ENCODE measurements at regions not wholly inside any gene's neighbourhood (a gene's known extent, or its start where the extent isn't known, plus 50 kb on each side); places are given as distances from the start of the nearest gene placed in this dataset.
A peak's percentile ranks its signal among the peaks of the same experiment; 100 is the strongest.

DNA sequence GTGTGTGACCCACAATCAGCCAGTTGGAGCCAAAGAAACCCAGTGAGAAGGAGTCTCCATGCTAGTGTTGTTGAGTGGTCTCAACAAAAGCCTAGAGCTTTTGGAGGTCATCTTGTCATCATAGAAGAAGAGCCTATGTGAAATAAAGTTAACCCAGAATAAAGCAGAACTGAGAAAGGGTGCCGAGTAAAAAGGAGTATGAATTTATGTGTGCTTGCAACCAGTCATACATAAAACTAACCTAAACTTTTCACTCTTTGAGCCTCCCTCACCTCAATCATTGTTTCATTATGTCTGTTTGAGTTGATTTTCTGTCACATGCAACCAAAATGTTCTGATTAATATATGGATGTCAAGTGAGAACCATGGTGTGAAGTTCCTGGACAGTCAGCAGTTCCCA is 599.3 kb upstream of the ZEB2 start:
- DNase-seq, result no peak

- no peak for DNase-seq
Measured at GRCh38 chr2:145116834-145117725, 597.2 kb upstream of the ZEB2 start.

DNA sequence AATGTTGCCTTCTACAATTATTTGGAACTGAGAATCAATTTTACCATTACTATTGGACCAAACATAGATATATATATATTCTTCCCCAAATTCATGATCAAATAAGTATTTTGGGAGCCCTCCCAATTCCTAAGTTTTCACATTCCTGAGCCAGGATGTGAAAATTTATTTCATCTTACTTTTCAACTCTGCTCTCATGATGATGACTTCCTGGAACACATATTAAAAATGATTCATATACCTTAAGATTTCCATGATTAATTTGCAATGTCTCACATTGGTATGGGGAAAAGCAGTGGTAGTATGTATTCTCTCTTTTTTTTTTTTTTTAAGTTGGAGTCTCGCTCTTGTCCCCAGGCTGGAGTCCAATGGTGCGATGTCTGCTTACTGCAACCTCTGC is 596.1 kb upstream of the ZEB2 start:
- no peak for DNase-seq

GRCh38 chr2:145114726-145115125 is 594.8 kb upstream of the ZEB2 start:
- no peak for DNase-seq

DNA sequence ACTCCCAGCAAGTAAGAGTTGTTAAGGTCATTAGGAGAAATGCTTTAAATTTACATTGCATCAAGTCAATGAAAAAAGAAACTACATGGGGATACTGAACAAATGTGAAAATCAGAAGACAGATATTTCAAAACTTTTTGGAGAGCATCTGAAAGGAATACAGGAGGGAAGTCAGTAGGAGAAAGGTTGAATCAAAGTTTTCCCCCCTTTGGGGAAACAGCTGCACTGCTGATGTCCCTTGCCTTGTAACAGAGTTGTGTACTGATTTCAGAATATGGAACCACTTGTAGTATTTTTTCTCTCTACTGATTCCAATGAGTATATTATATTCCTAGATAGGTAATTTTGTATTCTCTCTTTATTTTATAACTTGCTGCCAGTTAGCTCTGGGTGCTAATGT is 592.5 kb upstream of the ZEB2 start:
- DNase-seq, result no peak

- no peak for DNase-seq
Measured at GRCh38 chr2:145110668-145111356, 590.9 kb upstream of the ZEB2 start.

DNA sequence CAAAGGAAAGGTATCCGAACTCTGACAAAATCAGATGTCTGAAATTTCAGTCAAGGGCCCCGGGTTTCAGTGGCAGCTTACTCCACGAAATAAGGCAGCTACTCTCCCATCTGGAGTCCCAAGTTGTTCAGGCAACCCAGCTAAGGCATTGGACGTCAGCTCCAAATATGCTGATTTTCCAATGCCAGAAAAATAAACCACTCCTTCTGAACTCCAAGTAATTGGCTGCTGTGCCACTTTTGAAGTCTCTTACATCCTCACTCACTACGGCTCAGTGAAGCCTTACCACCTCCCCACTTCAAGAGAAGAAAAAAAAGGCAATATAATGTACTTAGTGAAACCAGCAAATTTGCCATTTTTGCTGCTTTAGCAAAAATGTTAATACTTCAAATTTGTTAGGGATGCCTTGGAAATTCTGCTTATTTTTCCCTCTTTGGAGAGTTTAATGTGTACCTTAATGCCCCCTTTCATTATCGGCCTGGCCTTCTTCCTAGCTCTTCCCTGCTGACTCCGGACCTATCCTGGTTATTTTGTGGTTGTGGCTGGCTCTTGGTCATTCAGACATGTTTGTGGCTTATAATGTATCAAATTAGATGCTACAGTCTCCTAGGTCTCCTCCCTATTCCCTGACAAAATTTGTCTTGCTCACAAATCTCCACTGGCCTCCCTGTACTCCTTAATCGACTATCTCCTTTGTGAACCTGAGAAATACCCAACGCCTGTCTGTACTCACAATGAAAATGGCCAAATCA is 589.2 kb upstream of the ZEB2 start:
- no peak for DNase-seq

DNA sequence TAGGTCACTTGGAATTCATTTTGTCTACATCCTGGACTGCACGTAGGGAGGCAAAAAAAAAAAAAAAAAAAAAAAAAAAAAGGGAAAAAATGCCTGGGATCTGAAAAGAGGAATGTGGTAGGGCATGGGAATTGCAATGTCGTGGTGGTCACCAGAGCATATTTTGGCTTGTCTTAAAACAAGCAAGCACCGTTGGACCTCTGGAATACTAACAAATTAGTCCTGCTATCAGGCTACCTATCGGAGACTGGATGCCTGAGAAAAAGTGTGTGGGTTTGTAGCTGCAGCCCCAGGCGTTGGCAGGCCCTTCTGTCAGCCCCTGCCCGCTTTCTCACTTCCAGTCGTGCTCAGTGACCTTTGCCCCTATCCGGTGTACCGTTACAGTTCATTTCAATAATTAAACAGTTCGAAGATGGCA is 588.5 kb upstream of the ZEB2 start:
- DNase-seq, result no peak

- DNase-seq, result no peak
Measured at GRCh38 chr2:145106293-145106692, 586.4 kb upstream of the ZEB2 start.

- DNase-seq, result no peak
Measured at GRCh38 chr2:145102706-145103105, 582.8 kb upstream of the ZEB2 start.

DNA sequence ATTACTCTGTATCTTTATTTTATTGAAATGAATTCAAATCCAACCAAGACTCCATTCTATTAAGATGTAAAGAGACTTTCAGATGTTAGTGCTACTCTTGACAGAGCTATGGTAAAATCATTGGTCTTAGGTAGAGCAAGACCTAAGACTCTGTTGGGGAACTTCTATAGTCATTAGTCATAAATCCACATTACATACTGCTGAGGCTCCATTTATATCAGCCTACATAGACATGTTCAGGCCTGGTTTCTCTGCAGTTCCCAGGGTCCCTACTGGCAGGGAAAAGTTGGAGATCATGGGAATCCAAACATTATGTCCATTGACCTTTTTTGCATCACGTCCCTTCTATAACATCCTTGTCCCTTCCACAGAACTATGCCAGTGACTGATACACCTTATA is 580.4 kb upstream of the ZEB2 start:
- DNase-seq, result no peak

GRCh38 chr2:145096582-145096981 is 576.7 kb upstream of the ZEB2 start:
- DNase-seq, result no peak

GRCh38 chr2:145095641-145096435 is 575.9 kb upstream of the ZEB2 start:
- DNase-seq, result no peak

DNA sequence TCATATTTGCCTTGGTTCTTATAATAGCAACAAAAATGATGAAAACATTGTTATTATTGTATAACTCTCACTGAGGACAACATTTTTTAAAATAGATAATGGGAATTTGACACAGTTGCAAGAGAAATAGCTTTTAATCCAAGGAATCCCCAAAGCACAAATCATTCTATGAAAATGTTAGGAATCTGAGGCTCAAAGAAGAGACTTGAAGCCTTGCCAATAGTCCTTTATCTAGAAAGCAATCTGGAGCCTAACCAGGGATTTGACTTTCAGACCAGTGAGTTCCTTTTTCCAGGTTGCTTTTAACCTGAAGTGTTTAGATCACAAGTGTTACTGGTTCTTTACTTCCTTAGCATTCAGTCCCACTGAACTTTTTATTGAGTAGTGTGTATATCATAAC is 574.5 kb upstream of the ZEB2 start:
- no peak for DNase-seq

- DNase-seq, result no peak
Measured at GRCh38 chr2:145091967-145092366, 572.0 kb upstream of the ZEB2 start.

GRCh38 chr2:145090841-145091761 is 571.2 kb upstream of the ZEB2 start:
- DNase-seq, result no peak

DNA sequence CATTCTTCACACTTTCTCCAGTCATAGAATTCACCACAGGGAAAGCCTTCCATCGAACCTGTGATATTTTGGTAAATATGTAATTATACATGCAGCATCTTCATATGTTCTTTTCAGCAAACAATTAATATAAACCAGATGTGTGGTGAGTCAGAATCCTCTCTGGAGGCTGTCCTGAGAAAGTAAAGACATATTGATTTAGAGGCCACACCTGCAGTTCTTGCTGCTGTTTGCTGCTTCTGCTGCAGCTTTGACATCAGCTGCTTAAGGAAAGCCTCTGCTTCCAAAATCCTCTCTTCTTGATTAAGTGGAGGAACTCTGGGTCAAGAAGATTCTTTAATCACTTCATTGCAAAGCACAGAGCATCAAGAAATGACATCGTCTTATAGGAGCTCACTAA is 568.8 kb upstream of the ZEB2 start:
- DNase-seq, result peak; percentile 28

- DNase-seq, result no peak
Measured at GRCh38 chr2:145086910-145087309, 567.0 kb upstream of the ZEB2 start.

DNA sequence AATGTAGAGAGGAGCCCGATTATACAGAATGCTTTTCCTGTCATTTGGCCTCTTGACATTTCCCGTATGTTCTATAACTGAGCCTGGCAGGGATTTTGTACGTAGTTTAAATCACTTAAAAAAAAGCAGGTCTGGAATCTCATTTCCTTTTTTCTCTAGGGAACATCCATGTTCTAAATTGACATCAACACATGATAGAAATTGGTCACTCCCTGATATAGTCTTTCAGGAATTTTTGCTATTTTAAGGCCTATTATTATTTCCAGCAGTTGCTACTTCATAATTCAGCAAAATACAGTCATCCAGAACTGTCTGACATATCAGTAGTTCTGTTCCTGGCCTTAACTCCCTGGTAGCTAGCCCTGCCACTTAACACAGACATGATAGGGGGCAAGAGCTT is 565.7 kb upstream of the ZEB2 start:
- no peak for DNase-seq

DNA sequence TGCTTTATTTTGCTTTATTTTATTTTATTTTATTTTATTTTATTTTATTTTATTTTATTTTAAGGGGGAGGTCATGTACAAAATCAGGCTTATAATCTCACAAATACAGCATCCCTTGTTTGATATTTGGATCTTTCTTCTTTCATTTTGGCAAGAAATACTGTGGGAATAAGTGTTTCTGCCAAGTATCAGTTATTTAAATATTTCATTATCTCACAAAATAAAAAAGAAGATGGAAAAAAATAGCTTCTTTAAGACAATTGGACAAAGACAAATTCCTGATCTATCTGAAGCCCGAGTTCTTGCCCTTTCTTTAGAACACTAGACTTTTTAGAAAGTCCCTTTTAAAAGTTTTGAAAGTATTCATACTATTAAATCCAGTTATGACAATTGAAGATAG is 560.5 kb upstream of the ZEB2 start:
- DNase-seq, result no peak

GRCh38 chr2:145079641-145080040 is 559.7 kb upstream of the ZEB2 start:
- DNase-seq, result no peak

DNA sequence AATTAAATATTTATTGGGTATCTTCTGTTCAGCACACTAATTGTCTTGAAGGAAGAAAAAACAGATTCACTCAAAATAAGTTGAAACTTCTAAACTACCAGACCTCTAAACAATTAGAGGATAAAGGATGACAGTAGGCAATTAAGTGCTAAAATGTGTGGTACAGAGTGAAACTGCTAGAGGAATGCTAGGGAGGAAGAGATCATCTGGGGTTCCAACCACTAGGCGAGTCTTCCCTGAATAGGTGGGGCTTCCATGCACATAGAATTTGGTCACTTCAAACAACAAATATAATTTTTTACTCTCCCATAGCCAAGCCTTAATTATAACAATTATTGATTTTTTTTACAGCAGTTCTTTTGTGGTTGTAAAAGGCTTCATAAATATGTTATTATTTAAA is 559.0 kb upstream of the ZEB2 start:
- no peak for DNase-seq

Data from NCI-H82 (cell line).